Spleen (tissue), 11 donors: ENCODE measurements at regions not wholly inside any gene's neighbourhood (a gene's known extent, or its start where the extent isn't known, plus 50 kb on each side); places are given as distances from the start of the nearest gene placed in this dataset.

ENCODE experiments used
- DNase-seq: peaks from one replicate; pipeline ENCODE4 v3.0.0-alpha.2; 2020
- H3K27ac ChIP-seq, 8 donors: fragments of 200-600 bp; sonication (generic) in 7 of 8; 1 replicate in 4 of 8; 2 replicates in 4 of 8; pipeline versions ENCODE4 v1.5.0 to v1.8.0; 2016 to 2021; ENCODE audit warnings: inconsistent platforms in 4 of 8, mild to moderate bottlenecking in 4 of 8, moderate library complexity in 1 of 8
- H3K27me3 ChIP-seq, 7 donors: fragments of 200-600 bp; sonication (generic) in 6 of 7; replicated peaks in 1 of 7; 1 replicate in 4 of 7; 2 replicates in 3 of 7; pipeline versions ENCODE4 v1.5.0 to v1.8.0; 2016 to 2021; ENCODE audit warnings: inconsistent platforms in 3 of 7, mild to moderate bottlenecking in 1 of 7
- H3K36me3 ChIP-seq, 6 donors: fragments of 200-600 bp; sonication (generic) in 5 of 6; 1 replicate in 4 of 6; 2 replicates in 2 of 6; pipeline versions ENCODE4 v1.5.0 to v1.8.0; 2016 to 2021; ENCODE audit warnings: inconsistent platforms in 2 of 6
- H3K4me1 ChIP-seq, 6 donors: fragments of 200-600 bp; sonication (generic) in 5 of 6; 1 replicate in 3 of 6; 2 replicates in 3 of 6; pipeline versions ENCODE4 v1.5.0 to v1.8.0; 2016 to 2021; ENCODE audit warnings: inconsistent platforms in 3 of 6
- H3K4me3 ChIP-seq, 8 donors: fragments of 200-600 bp; sonication (generic) in 7 of 8; 1 replicate in 4 of 8; 2 replicates in 4 of 8; pipeline versions ENCODE4 v1.5.0 to v1.8.0; 2016 to 2021; ENCODE audit warnings: inconsistent platforms in 4 of 8, mild to moderate bottlenecking in 4 of 8, moderate library complexity in 2 of 8
- H3K9me3 ChIP-seq, 8 donors: fragments of 200-600 bp; sonication (generic) in 7 of 8; 1 replicate in 4 of 8; 2 replicates in 4 of 8; pipeline versions ENCODE4 v1.5.0 to v1.8.0; 2016 to 2021; ENCODE audit warnings: inconsistent platforms in 4 of 8
- CTCF ChIP-seq, 11 experiments: fragments of 200-600 bp in 7 of 11; fragments of 450-650 bp in 4 of 11; sonication (generic) in 4 of 11; IDR thresholded peaks in 8 of 11; conservative IDR thresholded peaks in 3 of 11; 1 replicate in 7 of 11; 2 replicates in 4 of 11; pipeline versions ENCODE4 v1.4.0 to v1.8.0; 2016 to 2021; ENCODE audit warnings: antibody characterized with exemption in 11 of 11, inconsistent platforms in 4 of 11, mild to moderate bottlenecking in 1 of 11
- POLR2A ChIP-seq, 3 donors: fragments of 450-650 bp; IDR thresholded peaks; one replicate each; pipeline ENCODE4 v1.5.1; 2017; ENCODE audit warnings: antibody characterized with exemption in 3 of 3, mild to moderate bottlenecking in 1 of 3
- POLR2AphosphoS5 ChIP-seq, 3 donors: sonication (generic); formaldehyde crosslinking; IDR thresholded peaks; one replicate each; pipeline ENCODE4 v1.5.1; 2017; ENCODE audit warnings: antibody characterized with exemption in 3 of 3
- WGBS, 5 donors: extraction: QIAGEN DNeasy Blood & Tissue Kit in 3 of 5; methylation state at CpG; one replicate each; pipeline versions ENCODE4 v1.1.5 to v1.1.7; 2013 to 2018; 5-methylcytosine and 5-hydroxymethylcytosine counted together
- intact Hi-C: fragments of 100-400 bp; cut with DNase I; formaldehyde crosslinking; loops from one replicate; pipeline ENCODE4 v1.15.0; 2023; ENCODE audit warnings: low total_unique reads
- donor health status: healthy with polysubstance abuse.
- donor health status: DM: no; HTN: no; CAD: no; lungs with moderate emphysema.
- donor health status: DM: no; HTN: no; CAD: no.
- donor health status: Bipolar disorder and iron deficiency.
- donor health status: healthy.
- donor health status: DM: no; HTN: no; CAD: no.
- donor health status: DM: yes; HTN: yes; CAD: no.

- intact Hi-C loops = no loop called here
These were observed 170.0 kb upstream of the NDN start for GRCh38 chr15:23857028-23857641.

GRCh38 chr15:23859008-23859407 is 171.9 kb upstream of the NDN start:
- no peak for DNase-seq
- Histone ChIP-seq H3K9me3 (peaks cover 0 to 7% (median 0%) of the 10 kb centered on the region in 8 donors), H3K27ac (no peak overlapping the region), H3K4me3 (no peak overlapping the region), H3K27me3 (peaks cover 0 to 10% (median 0%) of the 10 kb centered on the region in 7 donors), H3K4me1 (no peaks in the 10 kb centered on the region), H3K36me3 (no peaks in the 10 kb centered on the region)
- 81 to 89% (median 87%) methylated on average over 5 of the region's 5 CpGs for WGBS, 5 donors
- no peak for TF ChIP-seq POLR2AphosphoS5 (IDR thresholded peaks at IDR 0.05)
- TF ChIP-seq CTCF (IDR thresholded peaks at IDR 0.05 in 8 of 11, conservative IDR thresholded peaks at IDR 0.05 in 3 of 11) = no peak
- no peak for TF ChIP-seq POLR2A (IDR thresholded peaks at IDR 0.05)
- intact Hi-C loops = no loop called here

More at GRCh38 chr15:23857028-23857641, 170.0 kb upstream of the NDN start:
- 33 to 40% (median 35%) methylated on average over 12 of the region's 12 CpGs for WGBS, 5 donors
- peaks cover 0 to 7% (median 0%) of the 10 kb centered on the region in 8 donors for H3K9me3 ChIP-seq
- H3K36me3 ChIP-seq = no peaks in the 10 kb centered on the region
- no peak overlapping the region for H3K4me3 ChIP-seq
- H3K4me1 ChIP-seq = no peaks in the 10 kb centered on the region
- TF ChIP-seq POLR2AphosphoS5 (IDR thresholded peaks at IDR 0.05) (no peak), CTCF (IDR thresholded peaks at IDR 0.05 in 8 of 11, conservative IDR thresholded peaks at IDR 0.05 in 3 of 11) (peak in 4 of 11 experiments; percentile 14 to 46 (median 32)), POLR2A (IDR thresholded peaks at IDR 0.05) (no peak)
- H3K27me3 ChIP-seq = peaks cover 0 to 10% (median 0%) of the 10 kb centered on the region in 7 donors
- H3K27ac ChIP-seq = no peak overlapping the region
- no peak for DNase-seq

- intact Hi-C loops = no loop called here
- Histone ChIP-seq H3K9me3 (peaks cover 0 to 7% (median 0%) of the 10 kb centered on the region in 8 donors), H3K36me3 (no peaks in the 10 kb centered on the region), H3K4me1 (no peaks in the 10 kb centered on the region), H3K4me3 (no peak overlapping the region), H3K27ac (no peak overlapping the region), H3K27me3 (peaks cover 0 to 10% (median 0%) of the 10 kb centered on the region in 7 donors)
- TF ChIP-seq POLR2A (IDR thresholded peaks at IDR 0.05) = no peak
- WGBS, 5 donors = 53 to 57% (median 55%) methylated on average over 25 to 31 of the region's 31 CpGs
- no peak for DNase-seq
These were observed 173.5 kb upstream of the NDN start for GRCh38 chr15:23860290-23861245.

DNA sequence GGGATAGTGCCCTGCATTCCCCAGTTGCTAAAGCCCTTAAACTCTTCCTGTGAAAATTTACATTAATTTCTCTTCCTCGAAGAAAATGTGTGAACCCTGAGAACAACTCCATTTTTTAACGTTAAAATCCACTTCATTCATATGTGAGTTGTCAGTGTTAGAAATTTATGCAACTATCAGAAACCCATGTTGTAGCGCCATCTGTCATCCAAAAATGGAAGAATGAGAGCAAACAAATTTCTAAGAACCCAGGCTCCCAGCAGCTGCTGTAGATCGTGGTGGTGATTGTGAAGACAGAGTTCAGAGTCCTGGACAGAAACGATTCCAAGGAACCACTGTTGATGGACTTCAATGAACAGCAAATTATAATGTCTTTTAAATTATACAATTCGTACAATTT is 179.7 kb upstream of the NDN start:
- no peak for TF ChIP-seq CTCF (IDR thresholded peaks at IDR 0.05 in 8 of 11, conservative IDR thresholded peaks at IDR 0.05 in 3 of 11)
- TF ChIP-seq POLR2AphosphoS5 (IDR thresholded peaks at IDR 0.05) = no peak
- TF ChIP-seq POLR2A (IDR thresholded peaks at IDR 0.05) = no peak
- WGBS, 5 donors = 34 to 46% (median 40%) methylated on average over 6 of the region's 6 CpGs
- H3K36me3 ChIP-seq = no peaks in the 10 kb centered on the region
- no peaks in the 10 kb centered on the region for H3K4me1 ChIP-seq
- intact Hi-C loops = no loop called here
- H3K27ac ChIP-seq = no peak overlapping the region
- H3K27me3 ChIP-seq = peaks cover 0 to 7% (median 0%) of the 10 kb centered on the region in 7 donors
- DNase-seq = no peak
- H3K4me3 ChIP-seq = no peak overlapping the region
- H3K9me3 ChIP-seq = no peaks in the 10 kb centered on the region
